ENCODE measurements at regions not wholly inside any gene's neighbourhood (a gene's known extent, or its start where the extent isn't known, plus 50 kb on each side); places are given as distances from the start of the nearest gene placed in this dataset.

DNA sequence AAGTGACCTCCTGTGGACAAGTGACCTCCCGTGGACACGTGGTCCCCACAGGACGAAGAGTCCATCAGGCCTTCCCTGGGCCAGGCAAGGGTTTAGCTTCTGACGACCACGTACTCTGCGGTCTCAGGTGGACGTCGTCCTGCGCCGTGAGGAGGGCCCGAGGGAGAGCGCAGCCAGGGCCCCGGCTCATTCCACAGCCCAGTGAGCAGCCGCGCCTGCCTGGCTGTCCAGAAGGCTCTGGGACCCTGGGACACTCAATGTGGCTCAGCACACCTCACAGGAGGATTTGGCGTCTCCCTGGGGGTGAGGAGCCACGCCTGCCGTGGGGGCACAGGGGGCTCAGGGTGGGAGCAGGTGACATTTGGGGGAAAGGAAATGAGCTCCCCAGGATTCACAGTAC, 64.4 kb upstream of the CFAP46 start:
- Histone ChIP-seq H3K4me3 (no peak overlapping the region), H3K4me1 (peaks cover 5% of the 10 kb centered on the region), H3K27me3 (no peaks in the 10 kb centered on the region), H3K36me3 (no peaks in the 10 kb centered on the region), H3K9me3 (no peaks in the 10 kb centered on the region), H3K27ac (no peak overlapping the region)
- intact Hi-C loops (cut with DNase I), result no loop called here
- TF ChIP-seq, protein P1, sequence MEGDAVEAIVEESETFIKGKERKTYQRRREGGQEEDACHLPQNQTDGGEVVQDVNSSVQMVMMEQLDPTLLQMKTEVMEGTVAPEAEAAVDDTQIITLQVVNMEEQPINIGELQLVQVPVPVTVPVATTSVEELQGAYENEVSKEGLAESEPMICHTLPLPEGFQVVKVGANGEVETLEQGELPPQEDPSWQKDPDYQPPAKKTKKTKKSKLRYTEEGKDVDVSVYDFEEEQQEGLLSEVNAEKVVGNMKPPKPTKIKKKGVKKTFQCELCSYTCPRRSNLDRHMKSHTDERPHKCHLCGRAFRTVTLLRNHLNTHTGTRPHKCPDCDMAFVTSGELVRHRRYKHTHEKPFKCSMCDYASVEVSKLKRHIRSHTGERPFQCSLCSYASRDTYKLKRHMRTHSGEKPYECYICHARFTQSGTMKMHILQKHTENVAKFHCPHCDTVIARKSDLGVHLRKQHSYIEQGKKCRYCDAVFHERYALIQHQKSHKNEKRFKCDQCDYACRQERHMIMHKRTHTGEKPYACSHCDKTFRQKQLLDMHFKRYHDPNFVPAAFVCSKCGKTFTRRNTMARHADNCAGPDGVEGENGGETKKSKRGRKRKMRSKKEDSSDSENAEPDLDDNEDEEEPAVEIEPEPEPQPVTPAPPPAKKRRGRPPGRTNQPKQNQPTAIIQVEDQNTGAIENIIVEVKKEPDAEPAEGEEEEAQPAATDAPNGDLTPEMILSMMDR (IDR thresholded peaks at IDR 0.05), result no peak
- TF ChIP-seq POLR2AphosphoS5 (IDR thresholded peaks at IDR 0.05; ENCODE audit: insufficient read depth in 1 of 2, low read depth in 1 of 2), result no peak
- no peak for TF ChIP-seq POLR2A (IDR thresholded peaks at IDR 0.05)
- DNase-seq (ENCODE audit: extremely low spot score in 2 of 2), result no peak

DNA sequence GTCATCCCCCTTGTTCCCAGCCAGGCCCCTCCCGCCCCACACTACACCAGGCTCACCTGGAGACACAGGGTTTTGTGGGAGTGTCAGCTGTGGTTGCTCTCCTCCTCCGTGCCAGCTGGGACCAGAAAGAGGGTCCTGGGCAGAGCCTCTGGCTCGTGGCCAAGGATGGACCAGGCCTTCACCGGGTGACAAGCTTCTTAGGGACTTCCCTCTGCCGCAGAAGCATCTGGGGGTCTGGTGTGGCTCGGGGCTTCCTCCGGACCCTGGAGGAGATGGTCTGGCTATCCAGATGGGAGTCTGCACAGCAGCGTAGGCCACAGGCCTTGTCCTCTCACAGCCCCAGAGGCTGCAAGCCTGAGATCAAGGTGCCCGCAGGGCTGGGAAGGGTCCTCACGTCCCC, 63.8 kb upstream of the CFAP46 start:
- TF ChIP-seq POLR2AphosphoS5 (IDR thresholded peaks at IDR 0.05; ENCODE audit: insufficient read depth in 1 of 2, low read depth in 1 of 2) (no peak), POLR2A (IDR thresholded peaks at IDR 0.05) (no peak)
- TF ChIP-seq, protein P1 (IDR thresholded peaks at IDR 0.05), result no peak
- intact Hi-C loops (cut with DNase I), result no loop called here
- Histone ChIP-seq H3K36me3 (no peaks in the 10 kb centered on the region), H3K4me1 (peaks cover 5% of the 10 kb centered on the region), H3K4me3 (no peak overlapping the region), H3K9me3 (no peaks in the 10 kb centered on the region), H3K27ac (no peak overlapping the region), H3K27me3 (no peaks in the 10 kb centered on the region)
- DNase-seq (ENCODE audit: extremely low spot score in 2 of 2), result no peak

- H3K4me1 ChIP-seq, result peaks cover 2% of the 10 kb centered on the region
- no peak overlapping the region for H3K4me3 ChIP-seq
- H3K27ac ChIP-seq, result no peak overlapping the region
- no peaks in the 10 kb centered on the region for H3K9me3 ChIP-seq
- no peaks in the 10 kb centered on the region for H3K27me3 ChIP-seq
- intact Hi-C loops (cut with DNase I), result no loop called here
- no peak for TF ChIP-seq POLR2A (IDR thresholded peaks at IDR 0.05)
- no peak for TF ChIP-seq POLR2AphosphoS5 (IDR thresholded peaks at IDR 0.05; ENCODE audit: insufficient read depth in 1 of 2, low read depth in 1 of 2)
- TF ChIP-seq, protein P1 (IDR thresholded peaks at IDR 0.05), result no peak
- no peak for DNase-seq (ENCODE audit: extremely low spot score in 2 of 2)
- H3K36me3 ChIP-seq, result no peaks in the 10 kb centered on the region
Observed at GRCh38 chr10:133004478-133004877, 62.1 kb upstream of the CFAP46 start.

GRCh38 chr10:133003188-133003587, 60.8 kb upstream of the CFAP46 start:
- TF ChIP-seq POLR2A (IDR thresholded peaks at IDR 0.05), result no peak
- no peak for TF ChIP-seq POLR2AphosphoS5 (IDR thresholded peaks at IDR 0.05; ENCODE audit: insufficient read depth in 1 of 2, low read depth in 1 of 2)
- TF ChIP-seq, protein P1 (IDR thresholded peaks at IDR 0.05), result no peak
- Histone ChIP-seq H3K36me3 (no peaks in the 10 kb centered on the region), H3K4me1 (no peaks in the 10 kb centered on the region), H3K4me3 (no peak overlapping the region), H3K9me3 (no peaks in the 10 kb centered on the region), H3K27ac (no peak overlapping the region), H3K27me3 (no peaks in the 10 kb centered on the region)
- DNase-seq (ENCODE audit: extremely low spot score in 2 of 2), result no peak
- intact Hi-C loops (cut with DNase I), result no loop called here

GRCh38 chr10:133002685-133003084, 60.3 kb upstream of the CFAP46 start:
- Histone ChIP-seq H3K4me1 (no peaks in the 10 kb centered on the region), H3K27me3 (no peaks in the 10 kb centered on the region), H3K36me3 (no peaks in the 10 kb centered on the region), H3K27ac (no peak overlapping the region), H3K4me3 (no peak overlapping the region), H3K9me3 (no peaks in the 10 kb centered on the region)
- DNase-seq (ENCODE audit: extremely low spot score in 2 of 2), result no peak
- intact Hi-C loops (cut with DNase I), result no loop called here
- TF ChIP-seq POLR2AphosphoS5 (IDR thresholded peaks at IDR 0.05; ENCODE audit: insufficient read depth in 1 of 2, low read depth in 1 of 2) (no peak), POLR2A (IDR thresholded peaks at IDR 0.05) (no peak)
- TF ChIP-seq, protein P1 (IDR thresholded peaks at IDR 0.05), result no peak
